Ishikawa (cell line): ENCODE measurements at regions not wholly inside any gene's neighbourhood (a gene's known extent, or its start where the extent isn't known, plus 50 kb on each side); places are given as distances from the start of the nearest gene placed in this dataset.

ENCODE experiments used
- CEBPB ChIP-seq: IDR thresholded peaks from 2 replicates; pipeline ENCODE4 v1.6.1; 2012
- CREB1 ChIP-seq: IDR thresholded peaks from 2 replicates; pipeline ENCODE4 v1.6.1; 2012; ENCODE audit warnings: low read depth
- EGR1 ChIP-seq: IDR thresholded peaks from 2 replicates; pipeline ENCODE4 v1.6.1; 2012
- EP300 ChIP-seq: IDR thresholded peaks from 2 replicates; pipeline ENCODE4 v1.6.1; 2012; ENCODE audit warnings: borderline replicate concordance
- FOXM1 ChIP-seq: IDR thresholded peaks from 2 replicates; pipeline ENCODE4 v1.6.1; 2012; ENCODE audit warnings: low read depth, borderline replicate concordance
- NFIC ChIP-seq: IDR thresholded peaks from 2 replicates; pipeline ENCODE4 v1.6.1; 2012
- RAD21 ChIP-seq: IDR thresholded peaks from 2 replicates; pipeline ENCODE4 v1.6.1; 2012; ENCODE audit warnings: low read depth
- TAF1 ChIP-seq: IDR thresholded peaks from 2 replicates; pipeline ENCODE4 v1.6.1; 2012; ENCODE audit warnings: low read depth, mild to moderate bottlenecking
- TCF12 ChIP-seq: IDR thresholded peaks from 2 replicates; pipeline ENCODE4 v1.6.1; 2012; ENCODE audit warnings: low read depth
- TEAD4 ChIP-seq: IDR thresholded peaks from 2 replicates; pipeline ENCODE4 v1.6.1; 2012
- YY1 ChIP-seq: IDR thresholded peaks from 2 replicates; pipeline ENCODE4 v1.6.1; 2012; ENCODE audit warnings: low read depth
- ZBTB7A ChIP-seq: IDR thresholded peaks from 2 replicates; pipeline ENCODE4 v1.6.1; 2012; ENCODE audit warnings: low read depth
- TF ChIP-seq, protein P1 (sequence below): IDR thresholded peaks from 2 replicates; pipeline ENCODE4 v1.6.1; 2012
- TF ChIP-seq, protein P2 (sequence below): IDR thresholded peaks from 2 replicates; pipeline ENCODE4 v1.6.1; 2012; ENCODE audit warnings: low read depth, mild to moderate bottlenecking
- TF ChIP-seq, protein P3 (sequence below): IDR thresholded peaks from 2 replicates; pipeline ENCODE4 v1.6.1; 2012

DNA sequence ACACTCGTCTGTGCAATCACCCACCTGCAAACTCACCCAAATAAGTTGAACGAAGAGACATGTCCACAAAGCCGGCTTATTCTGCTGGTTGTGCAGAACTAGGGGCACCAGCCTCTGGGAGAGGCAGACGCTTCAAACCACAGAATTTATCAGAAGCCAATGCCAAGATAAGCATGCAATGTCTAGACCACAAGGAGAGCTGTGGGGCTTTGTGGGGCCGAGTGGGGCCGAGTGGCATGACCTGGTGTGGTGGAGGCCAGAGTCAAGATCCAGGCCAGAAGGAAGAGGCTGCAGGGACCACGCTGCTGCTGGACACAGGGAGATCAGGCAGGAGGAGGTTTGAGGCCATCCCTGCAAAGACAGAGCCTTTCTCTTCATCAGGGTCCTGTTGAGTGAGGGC lies 259.0 kb downstream of the IRX2 start:
- no peak for TF ChIP-seq EGR1
- no peak for TF ChIP-seq FOXM1
- TF ChIP-seq, protein P1, sequence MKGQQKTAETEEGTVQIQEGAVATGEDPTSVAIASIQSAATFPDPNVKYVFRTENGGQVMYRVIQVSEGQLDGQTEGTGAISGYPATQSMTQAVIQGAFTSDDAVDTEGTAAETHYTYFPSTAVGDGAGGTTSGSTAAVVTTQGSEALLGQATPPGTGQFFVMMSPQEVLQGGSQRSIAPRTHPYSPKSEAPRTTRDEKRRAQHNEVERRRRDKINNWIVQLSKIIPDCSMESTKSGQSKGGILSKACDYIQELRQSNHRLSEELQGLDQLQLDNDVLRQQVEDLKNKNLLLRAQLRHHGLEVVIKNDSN: no peak
- no peak for TF ChIP-seq NFIC
- no peak for TF ChIP-seq YY1
- TF ChIP-seq ZBTB7A: no peak
- TF ChIP-seq TEAD4: no peak
- TF ChIP-seq CREB1: no peak
- TF ChIP-seq TCF12: no peak
- no peak for TF ChIP-seq RAD21
- TF ChIP-seq, protein P2, sequence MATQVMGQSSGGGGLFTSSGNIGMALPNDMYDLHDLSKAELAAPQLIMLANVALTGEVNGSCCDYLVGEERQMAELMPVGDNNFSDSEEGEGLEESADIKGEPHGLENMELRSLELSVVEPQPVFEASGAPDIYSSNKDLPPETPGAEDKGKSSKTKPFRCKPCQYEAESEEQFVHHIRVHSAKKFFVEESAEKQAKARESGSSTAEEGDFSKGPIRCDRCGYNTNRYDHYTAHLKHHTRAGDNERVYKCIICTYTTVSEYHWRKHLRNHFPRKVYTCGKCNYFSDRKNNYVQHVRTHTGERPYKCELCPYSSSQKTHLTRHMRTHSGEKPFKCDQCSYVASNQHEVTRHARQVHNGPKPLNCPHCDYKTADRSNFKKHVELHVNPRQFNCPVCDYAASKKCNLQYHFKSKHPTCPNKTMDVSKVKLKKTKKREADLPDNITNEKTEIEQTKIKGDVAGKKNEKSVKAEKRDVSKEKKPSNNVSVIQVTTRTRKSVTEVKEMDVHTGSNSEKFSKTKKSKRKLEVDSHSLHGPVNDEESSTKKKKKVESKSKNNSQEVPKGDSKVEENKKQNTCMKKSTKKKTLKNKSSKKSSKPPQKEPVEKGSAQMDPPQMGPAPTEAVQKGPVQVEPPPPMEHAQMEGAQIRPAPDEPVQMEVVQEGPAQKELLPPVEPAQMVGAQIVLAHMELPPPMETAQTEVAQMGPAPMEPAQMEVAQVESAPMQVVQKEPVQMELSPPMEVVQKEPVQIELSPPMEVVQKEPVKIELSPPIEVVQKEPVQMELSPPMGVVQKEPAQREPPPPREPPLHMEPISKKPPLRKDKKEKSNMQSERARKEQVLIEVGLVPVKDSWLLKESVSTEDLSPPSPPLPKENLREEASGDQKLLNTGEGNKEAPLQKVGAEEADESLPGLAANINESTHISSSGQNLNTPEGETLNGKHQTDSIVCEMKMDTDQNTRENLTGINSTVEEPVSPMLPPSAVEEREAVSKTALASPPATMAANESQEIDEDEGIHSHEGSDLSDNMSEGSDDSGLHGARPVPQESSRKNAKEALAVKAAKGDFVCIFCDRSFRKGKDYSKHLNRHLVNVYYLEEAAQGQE: no peak
- no peak for TF ChIP-seq TAF1
- no peak for TF ChIP-seq EP300
- no peak for TF ChIP-seq CEBPB

DNA sequence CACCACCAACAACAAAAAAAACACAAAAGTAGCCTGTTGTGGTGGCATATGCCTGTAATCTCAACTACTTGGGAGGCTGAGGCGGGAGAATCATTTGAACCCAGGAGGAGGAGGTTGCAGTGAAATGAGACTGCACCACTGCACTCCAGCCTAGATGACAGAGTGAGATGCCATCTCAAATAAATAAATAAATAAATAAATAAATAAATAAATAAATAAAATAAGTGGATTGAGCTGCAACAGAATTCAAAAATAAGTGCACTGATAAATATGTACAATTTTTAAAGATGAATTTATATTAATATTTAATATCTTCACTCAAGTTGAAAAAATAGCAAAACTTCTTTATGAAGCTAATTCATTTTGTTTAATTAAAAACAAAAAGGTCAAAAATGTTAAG lies 259.6 kb downstream of the IRX2 start:
- no peak for TF ChIP-seq RAD21
- TF ChIP-seq, protein P3, sequence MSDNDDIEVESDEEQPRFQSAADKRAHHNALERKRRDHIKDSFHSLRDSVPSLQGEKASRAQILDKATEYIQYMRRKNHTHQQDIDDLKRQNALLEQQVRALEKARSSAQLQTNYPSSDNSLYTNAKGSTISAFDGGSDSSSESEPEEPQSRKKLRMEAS: no peak
- TF ChIP-seq TCF12: no peak
- TF ChIP-seq, protein P1: no peak
- no peak for TF ChIP-seq ZBTB7A
- TF ChIP-seq YY1: no peak
- no peak for TF ChIP-seq CEBPB
- no peak for TF ChIP-seq CREB1
- no peak for TF ChIP-seq EGR1

DNA sequence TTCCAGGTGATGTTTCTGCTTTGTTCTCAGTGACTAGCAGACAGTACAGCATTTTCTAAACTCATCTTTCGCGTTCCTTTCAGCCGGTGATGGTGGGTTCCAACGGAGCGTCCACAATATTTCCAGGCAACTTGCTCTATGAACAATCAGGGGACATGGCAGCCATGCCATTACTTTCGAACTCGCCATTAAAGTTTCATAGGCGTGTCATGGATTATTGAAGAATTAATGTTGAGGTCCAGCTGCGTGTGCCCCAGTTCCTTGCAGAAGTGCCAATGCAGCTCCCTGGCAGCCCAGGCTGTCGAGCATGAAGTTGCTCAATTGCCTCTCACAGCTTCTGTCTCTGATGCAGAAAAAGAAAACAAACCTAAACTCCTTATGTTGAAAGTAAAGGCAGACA lies 262.2 kb downstream of the IRX2 start:
- TF ChIP-seq, protein P2: no peak
- no peak for TF ChIP-seq CEBPB
- no peak for TF ChIP-seq TCF12
- no peak for TF ChIP-seq ZBTB7A
- no peak for TF ChIP-seq TEAD4
- TF ChIP-seq, protein P1: no peak
- no peak for TF ChIP-seq RAD21
- no peak for TF ChIP-seq NFIC
- no peak for TF ChIP-seq TAF1
- TF ChIP-seq EGR1: no peak
- TF ChIP-seq CREB1: no peak
- TF ChIP-seq YY1: no peak
- TF ChIP-seq EP300: no peak
- no peak for TF ChIP-seq FOXM1
- TF ChIP-seq, protein P3: no peak

DNA sequence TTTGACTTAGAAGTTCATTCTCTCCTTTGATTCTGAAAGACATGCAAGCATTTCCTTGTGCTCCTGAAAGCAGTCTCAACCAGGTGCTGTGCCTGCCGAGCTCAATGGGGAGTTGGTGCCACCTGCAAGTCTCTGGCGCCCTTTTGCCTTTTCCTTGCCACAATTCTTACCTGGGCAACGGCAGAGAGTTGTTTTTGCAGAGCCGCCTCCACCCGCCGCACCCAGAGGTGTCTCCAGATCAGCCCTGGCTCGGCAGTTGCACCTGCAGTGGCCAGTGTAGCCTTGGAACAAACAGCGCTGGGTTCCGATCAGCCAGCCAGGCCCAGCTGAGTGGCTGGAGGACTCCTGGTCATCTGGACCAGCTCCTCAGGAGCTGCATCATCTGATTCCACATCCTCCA lies 262.9 kb downstream of the IRX2 start:
- no peak for TF ChIP-seq TAF1
- TF ChIP-seq FOXM1: no peak
- TF ChIP-seq, protein P1: no peak
- no peak for TF ChIP-seq ZBTB7A
- no peak for TF ChIP-seq EGR1
- TF ChIP-seq, protein P3: no peak
- no peak for TF ChIP-seq CEBPB
- no peak for TF ChIP-seq TCF12
- no peak for TF ChIP-seq NFIC
- no peak for TF ChIP-seq RAD21

DNA sequence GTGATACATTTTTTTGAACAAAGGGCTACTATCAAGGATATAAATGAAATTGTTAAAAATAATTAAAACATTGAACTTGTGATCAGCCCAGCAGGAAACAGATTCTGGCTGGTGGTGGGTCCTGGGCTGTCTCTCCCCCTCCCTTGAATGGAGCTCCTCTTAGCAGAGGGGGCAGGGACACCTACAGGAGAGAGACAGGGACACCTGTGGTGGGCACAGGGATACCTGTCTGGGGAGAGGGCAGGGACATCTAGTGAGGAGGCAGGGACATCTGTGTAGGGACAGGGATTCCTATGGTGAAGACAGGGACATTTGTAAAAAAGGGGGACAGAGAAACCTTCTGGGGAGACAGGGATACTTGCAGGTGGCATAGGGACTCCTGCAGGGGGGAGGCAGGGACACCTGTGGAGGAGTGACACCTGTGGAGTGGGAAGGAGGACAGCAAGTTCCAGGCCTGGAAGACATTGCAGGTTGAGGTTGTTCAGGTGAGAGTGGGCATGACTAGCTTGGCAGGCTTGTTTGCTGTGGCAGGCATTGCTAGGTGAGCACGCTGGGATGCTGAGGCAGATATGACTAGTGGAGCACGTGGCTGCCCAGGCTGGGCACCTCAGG lies 264.2 kb downstream of the IRX2 start:
- TF ChIP-seq, protein P3: no peak
- TF ChIP-seq EP300 (no peak), YY1 (no peak), NFIC (no peak), TAF1 (no peak), ZBTB7A (no peak), RAD21 (no peak), TEAD4 (no peak), CREB1 (no peak), CEBPB (no peak)
